NCI-H1436 (cell line): ENCODE measurements at regions not wholly inside any gene's neighbourhood (a gene's known extent, or its start where the extent isn't known, plus 50 kb on each side); places are given as distances from the start of the nearest gene placed in this dataset.
"Not testable (repeated sequence)": the region's sequence is repeated elsewhere in the genome, so short reads cannot be mapped to it uniquely, and the experiment has no call there.

Experiments
- DNase-seq: peaks from one replicate; lab custom pipeline; 2025; lab: John Stamatoyannopoulos, UW

DNA sequence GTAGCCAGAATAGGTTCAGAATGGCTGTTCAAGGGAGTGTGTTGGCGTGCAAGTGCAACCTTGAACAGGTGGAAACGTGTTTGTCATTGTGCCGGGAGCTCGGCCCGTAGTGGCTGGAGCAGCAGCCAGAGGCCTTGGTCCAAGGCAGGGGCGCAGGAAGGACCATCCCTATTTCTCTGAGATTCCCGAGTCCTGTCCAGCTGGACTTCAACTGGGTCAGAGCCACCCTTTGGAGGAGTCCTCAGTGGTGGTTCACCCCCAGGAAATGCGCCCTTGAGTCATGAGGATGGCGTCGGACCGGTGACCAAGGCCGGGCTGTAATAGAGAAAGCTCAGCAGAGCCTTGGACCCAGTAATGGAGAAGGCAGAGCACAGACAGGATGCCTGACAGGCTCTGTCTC is 1402.0 kb downstream of the BRD1 start:
- DNase-seq, result no peak

DNA sequence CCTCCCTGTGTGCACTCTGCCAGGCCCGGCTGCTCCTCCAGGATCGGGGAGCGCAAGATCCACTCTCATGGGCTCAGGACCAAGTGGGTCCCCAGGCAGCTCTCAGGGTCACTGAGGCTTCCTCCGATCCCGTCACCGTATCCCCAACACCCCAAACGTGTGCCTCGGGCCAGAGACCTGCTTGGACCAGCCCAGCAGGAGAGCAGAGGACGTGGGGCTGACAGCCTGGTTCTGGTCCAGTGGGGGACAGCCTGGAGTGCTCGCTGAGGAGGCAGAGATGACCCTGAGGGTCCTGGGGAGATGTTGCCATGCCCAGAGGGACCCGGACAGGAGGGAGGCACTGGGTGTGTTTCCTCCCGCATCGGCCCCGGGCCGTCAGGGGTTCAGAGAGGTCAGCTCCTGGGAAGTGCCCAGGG is 1402.6 kb downstream of the BRD1 start:
- no peak for DNase-seq

DNA sequence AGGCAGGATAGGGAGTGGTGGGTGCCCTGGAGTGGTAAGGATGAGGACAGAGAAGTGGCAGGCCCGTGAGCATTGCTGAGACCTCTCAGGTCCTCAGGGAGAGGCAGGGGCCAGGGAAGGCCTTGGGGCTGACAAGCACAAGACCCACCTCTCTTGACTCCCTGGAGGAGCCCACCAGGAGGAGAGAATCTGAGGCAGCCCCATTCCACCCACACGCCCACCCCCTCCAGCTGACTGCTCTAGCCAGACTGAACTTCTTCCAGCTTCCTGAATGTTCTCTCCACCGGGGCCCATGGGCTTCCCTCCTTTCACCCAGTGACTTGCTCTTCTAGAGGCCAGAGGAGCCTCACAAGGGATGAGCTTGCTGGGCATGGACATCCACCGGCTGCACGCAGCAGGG is 1403.0 kb downstream of the BRD1 start:
- no peak for DNase-seq

DNA sequence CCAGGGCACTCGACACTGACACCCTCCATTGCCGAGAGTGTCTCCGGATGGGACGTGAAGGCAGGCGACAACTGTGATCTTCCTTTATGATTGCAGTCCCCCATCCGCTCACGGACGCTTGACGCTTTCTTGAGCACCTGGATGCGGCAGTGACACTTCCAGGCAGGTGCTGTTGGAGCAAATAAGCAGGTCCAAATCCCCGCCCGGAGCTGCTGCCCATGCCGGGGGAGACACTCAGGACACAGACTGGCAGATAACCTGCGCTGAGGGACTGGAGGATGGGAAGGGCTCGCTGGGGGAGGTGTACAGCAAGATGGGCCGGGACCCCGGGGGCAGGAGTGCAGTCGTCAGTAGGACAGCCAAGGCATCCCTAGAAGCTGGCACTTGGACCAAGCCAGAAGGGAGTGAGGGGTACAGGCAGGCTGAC is 1403.5 kb downstream of the BRD1 start:
- no peak for DNase-seq

DNA sequence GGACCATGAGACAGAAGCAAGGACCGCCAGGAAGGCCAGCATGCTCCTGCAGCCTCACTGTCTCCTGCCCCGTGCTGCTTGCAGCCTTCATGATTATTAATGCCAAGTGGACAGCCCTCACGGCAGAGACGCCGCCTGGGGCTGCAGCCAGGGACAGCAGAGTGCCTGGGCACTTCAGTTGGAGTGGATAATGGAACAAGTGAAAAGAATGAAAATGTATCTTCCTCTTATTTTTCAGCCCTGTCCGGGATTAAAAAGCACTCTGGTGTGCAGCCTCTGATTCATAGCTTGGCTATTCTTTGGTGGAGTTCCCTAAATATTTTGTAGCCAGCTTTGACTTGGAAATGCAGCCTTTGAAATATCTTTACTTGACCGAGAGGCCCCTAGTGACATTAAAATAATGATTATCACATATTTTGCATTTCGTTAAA is 1404.2 kb downstream of the BRD1 start:
- no peak for DNase-seq

DNA sequence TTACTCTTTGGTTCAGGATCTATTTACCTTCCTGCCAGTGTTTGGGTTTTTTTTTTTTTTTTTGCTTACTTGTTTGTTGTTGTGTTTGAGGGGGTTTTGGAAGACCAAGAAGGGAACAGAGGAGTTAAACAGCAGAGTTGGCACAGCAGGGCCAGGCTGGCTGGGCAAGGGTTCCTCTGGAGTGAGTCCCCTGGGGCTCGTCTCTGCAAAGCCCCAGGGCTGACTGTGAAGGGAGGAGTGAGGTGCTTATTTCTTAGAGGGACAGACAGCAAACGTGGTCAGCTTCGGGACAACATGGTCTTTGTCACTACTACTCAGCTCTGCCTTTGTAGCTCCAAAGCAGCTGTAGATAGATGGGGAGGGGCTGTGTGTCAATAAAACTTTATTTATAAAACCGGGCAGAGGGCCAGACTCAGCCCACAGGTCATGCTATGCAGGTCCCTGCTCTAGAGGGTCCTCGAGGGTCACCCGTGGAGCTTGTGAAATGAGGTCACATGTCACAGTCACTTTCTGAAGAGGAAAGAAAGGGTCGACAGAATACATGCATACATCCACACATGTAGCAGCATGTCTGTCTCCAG is 1404.7 kb downstream of the BRD1 start:
- DNase-seq, result no peak

DNA sequence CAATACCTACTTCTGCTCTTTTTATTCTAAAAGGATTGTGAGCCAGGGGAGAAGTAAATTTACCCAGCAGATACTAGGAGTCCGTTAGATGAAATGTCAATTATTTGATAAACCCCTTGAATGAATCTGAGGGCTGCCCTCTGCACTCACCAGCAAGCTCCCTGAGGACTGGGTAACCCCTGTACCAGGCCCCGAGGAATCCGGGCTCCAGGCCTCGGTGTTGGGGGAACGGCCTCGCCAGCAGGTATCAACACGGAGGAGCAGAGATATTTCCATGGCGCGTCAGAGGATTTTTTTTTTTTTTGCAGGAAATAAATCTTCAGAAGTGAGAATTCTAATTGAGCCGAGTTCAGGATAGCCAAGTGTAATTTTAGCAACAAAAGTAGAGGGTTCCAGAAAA is 1408.8 kb downstream of the BRD1 start:
- DNase-seq, result no peak

DNA sequence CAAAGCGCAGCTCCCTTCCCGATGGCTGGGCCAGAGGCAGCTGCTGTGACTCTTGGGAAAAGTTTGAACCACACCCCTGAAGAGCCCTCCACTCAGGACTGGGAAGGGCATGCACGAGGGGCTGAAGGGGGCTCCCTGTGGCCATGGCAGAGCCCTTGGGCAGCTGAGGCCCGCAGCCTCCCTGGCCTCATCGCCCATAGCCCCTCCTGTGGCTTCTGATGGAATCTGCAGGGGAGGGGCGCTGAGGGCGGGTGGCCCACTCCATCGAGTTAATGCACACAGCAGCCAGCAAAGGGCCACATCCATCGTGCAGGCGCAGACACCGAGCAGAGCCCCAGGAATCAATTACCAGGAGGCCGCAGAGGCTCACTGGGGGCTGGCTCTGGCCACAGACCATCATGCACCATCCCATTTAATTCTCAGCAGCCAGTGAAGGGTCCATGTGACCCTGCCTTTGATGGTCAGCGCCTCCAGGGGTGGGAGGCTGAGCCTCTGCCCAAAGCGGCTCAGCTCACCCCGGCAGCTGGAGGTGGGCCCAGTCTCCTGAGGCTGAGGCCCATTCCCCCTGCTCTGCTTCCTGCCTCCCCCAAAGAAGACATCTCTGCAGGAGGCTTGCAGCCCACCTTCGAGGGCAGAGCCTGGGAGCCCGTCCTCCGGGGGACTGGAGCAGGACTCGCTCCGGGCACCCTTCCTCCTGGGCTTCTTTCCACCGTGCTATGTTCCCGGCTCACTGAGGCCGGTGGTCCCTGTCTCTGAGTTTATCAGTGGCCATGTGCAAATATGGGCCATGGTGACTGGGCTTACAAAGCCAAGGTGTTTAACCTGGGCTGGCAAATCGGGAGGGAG is 1410.2 kb downstream of the BRD1 start:
- DNase-seq, result no peak

DNA sequence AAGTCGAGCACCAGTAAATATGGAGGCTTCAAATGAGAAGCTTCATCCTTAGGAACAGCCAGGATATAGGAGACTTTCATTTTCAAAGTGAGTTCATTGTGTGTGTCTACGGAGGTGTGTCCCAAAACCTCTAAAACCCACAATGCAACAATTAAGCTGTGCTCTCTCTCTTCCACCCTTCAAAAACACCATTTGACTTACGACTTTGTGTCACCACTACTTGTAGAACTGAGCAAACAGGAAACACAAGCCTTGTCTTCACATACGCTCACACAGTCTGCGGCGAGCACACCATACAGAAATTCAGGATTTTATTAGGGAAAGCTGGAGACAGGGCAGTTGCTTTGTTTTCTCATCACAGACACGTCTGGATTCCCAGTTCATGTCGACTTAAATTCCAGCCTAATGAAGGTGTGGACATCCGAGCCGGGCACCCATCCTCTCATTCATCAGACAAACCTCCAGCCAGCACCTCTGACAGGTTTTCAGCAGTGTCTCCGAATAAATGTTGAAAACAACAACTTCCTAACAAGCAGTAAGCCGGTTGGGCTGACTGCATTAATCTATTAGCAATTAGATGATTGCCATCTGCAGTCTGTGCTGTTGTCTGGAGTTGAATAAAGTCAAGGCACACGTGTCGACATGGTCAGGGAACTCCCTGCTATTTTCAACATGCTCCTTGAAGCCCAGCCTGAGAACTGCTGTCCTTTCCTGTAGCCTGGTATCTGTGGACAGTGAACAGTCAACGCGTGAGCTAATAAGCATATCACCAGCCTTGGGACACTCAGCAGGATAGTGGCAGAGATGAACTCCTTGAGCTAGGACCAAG is 1411.1 kb downstream of the BRD1 start:
- no peak for DNase-seq

DNA sequence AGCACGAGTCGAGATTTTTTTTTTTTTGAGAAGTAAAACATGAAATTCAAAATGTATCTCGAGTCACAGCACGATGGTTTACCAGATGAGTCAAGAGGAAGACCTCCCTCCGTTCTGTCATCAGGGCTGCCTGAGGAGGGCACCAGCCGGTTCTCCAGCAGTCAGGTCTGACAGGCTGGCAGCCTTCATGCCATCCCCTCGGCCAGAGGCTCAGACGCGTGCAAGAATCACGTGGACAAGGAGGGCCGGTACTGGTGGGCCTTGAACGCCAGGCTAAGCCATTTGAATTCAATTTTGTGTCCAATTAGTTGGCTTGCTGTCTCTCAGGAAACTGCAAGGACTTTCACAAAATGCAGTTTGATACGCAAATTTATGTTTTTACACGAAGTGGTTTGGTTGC is 1412.2 kb downstream of the BRD1 start:
- no peak for DNase-seq

DNA sequence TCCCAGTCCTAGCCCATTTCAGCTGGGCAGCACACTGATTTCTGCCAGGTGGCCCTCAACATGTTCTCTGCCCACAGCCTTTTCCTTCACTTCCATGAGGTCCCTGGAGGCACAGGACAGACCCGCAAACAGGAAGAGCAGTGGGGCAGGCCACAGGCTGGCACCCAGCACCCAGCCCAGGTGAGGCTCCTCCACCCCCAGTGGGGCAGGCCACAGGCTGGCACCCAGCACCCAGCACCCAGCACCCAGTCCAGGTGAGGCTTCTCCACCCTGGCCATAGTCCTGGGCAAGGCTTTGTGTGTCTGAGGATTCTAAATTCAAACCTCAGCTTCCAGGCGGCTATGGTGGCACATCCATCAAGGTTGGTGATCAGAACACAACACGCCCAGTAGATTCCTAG is 1413.0 kb downstream of the BRD1 start:
- DNase-seq, result no peak

DNA sequence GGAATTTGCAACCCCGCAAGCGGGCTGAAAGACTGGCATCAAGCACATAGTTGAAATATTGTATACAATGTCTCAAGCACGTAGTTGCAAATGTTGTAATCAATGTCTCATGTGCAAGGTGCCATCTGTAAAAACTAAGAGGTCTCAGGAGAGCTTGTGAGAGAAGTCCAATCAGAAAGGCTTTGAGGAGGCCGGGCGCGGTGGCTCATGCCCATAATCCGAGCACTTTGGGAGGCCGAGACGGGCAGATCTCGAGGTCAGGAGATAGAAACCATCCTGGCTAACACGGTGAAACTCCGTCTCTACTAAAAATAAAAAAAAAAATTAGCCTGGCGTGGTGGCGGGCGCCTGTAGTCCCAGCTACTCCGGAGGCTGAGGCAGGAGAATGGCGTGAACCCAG is 1414.7 kb downstream of the BRD1 start:
- not testable (repeated sequence) for DNase-seq

DNA sequence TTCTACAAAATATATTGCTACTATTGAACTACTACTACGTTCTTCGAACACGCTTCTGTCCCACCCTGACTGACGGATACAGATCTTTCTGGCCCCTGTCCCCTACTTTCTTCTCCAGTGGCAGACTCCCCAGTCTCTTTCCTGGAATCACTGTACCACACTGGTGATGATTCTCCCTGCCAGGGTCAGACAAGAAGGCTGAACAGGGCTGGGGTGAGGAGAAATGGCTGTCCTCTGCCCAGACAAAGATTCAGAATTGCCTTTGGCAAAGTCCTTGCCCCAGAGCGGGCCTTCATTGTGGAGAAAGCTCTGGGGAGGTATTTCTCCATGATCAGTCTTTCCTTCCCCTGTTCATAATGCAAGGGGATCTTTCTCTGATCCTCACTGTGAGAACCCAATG is 1417.1 kb downstream of the BRD1 start:
- no peak for DNase-seq

DNA sequence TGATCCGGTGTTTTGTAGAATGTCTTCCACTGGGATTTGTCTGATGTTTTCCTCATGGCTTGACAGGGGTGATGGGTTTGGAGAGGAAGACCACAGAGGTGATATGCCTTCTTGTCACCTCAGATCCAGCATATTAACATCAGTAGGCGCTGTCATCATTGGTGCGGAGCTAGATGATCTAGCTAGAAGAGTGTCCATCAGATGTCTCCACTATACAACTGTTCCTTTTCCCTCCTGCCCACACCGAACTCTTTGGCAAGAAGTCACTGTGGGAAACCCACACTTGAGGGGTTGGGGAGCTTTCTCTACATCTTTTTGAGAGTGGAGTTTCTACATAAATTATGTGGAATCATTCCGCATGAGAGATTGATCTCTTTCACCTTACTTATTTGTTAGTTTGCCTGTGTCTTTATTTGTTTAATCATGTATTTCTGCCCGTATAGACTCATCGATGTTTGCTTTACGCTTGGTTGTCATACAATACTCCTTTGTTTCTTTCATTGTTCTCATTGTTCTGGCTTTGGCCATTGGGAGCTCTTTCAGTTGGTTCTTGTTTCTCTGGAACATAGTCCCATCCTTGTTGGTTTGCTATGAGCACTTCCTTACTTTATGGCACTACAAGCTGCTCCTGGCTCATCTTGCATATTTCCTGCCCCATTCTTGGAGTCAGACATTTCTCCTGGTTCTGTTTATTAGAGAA is 1420.3 kb downstream of the BRD1 start:
- DNase-seq, result no peak

DNA sequence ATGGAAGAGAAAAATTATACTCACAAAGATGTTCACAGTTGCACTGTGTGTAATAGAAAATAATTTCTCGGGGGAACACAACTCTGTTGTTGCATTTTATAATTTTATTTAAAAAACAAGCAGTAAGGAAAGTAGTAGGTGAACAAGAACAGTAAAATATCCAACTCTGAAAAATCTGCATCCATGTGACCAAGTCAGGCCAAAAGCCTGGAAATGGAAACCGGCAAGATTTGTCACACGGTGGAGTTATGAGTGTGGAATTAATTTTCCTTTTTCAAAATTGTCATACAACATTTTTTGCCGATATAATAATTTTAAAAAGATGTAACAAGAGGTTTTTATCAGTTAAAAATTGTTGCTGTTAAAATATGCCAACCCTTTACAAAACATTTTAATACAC is 1421.5 kb downstream of the BRD1 start:
- no peak for DNase-seq

DNA sequence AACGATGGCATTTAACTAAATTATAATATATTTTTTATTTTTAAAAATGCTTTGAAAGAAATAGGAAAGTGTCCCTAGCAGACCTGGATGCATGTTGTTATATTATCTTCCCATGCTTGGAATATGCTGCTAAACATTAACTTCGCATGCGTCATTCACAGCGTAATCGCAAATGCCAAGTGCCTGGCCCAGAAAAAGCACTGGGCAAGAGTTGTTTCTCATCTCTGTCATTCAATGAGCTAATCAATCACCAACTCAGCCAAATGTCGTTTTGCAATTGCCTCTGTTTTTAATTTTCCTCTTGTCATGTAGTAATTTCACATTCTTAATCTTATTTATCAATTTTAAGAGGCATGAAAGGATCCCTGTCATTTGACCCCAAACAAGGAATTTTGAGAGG is 1421.9 kb downstream of the BRD1 start:
- DNase-seq, result no peak

DNA sequence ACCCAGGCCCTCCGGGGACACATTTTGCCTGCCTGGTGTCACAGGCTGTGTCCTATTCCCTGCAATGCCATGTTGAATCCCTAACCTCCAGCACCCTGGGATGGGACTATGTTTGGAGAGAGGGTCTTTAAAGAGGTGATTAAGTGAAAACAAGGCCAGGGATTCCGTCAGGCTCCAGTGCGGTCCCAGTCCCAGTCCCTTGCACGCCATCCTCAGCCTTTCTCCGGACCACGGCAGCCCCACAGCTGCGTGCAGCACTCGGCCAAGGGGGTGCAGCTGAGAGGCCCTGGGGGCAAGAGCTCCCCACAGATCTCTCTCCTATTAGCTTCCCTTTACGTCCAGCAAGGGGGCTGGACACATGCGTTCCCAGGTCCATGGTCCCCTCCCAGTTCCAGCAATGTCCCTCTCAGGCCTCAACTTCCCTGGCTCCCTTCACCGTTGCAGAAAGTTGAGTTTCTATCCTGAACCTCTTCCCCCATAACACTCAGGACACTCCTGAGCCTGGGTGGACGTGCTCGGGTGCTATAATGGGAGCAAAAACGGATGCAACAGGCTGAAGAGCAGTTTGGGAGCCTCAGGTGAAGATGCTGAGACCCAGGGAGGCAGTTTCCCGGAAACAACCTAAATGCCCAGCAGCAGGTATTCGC is 1422.7 kb downstream of the BRD1 start:
- no peak for DNase-seq

DNA sequence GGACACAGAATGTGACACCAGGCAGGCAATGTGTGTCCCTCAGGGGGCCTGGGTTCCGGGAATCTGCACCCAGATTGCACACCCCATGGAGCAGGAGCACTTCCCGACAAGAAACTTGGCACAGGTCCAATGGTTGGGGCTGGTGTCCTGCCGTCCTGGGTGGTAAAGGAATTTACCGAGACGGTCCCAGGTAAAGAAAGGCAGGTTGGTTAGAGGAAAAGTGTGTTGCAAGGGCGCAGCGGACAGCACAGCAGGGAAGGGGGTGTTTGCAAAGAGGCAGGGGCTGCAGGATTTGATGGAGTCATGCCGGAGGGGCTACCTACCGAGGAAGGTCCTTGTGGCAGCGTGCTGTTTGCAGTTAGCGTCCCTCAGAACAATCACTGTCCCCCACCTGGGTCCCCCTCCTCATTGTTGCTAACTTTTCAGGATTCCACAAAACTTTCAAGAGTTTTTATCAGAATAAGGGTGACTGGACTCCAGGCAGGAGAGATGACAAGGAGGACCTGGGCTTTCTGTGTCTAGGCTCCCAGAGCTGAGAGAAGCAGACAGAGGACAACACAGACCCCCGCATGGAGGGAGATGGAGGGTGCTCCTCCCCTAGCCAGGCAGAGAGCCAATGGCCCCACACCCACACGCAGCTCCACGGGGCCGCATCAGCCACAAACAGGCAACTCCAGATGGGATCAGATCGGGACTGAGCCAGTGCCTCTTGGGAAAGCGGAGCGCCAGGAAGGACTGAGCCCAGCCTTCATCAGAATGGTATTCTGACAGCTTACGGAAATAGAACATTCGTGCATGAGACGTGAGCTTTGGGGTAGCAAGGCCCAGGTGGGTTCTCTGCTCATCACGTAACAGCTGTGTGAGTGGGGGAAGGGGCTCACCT is 1423.9 kb downstream of the BRD1 start:
- no peak for DNase-seq

DNA sequence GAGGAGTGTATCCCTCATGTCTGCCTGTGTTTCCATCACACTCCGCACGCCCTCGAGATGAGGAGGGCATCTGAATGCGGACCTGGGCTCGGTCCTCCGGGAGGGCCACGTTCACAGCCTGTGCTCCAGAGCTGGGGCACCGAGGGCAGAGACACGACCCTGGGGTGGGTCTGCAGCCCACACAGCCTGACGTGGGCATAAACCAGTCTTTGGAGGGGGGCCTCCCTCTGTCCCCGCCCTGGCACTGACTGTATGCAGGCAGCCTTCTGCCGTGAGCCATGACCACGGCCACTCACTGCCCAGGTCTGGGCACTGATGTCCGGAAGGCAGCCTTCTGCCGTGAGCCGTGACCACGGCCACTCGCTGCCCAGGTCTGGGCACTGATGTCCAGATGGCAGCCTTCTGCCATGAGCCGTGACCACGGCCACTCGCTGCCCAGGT is 1425.1 kb downstream of the BRD1 start:
- no peak for DNase-seq

DNA sequence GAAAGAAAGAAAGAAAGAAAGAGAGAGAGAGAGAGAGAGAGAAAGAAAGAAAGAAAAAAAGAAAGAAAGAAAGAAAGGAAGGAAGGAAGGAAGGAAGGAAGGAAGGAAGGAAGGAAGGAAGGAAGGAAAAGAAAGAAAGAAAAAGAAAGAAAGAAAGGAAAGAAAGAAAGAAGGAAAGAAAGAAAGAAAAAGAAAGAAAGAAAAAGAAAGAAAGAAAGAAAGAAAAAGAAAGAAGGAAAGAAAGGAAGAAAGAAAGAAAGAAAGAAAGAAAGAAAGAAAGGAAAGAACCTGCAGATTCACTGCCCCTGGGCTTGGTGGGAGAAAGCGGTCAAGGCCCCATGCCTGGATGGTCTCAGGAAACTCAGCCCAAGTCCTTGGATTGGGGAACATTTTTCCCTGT is 1426.2 kb downstream of the BRD1 start:
- DNase-seq, result not testable (repeated sequence)
